ENCODE measurements at regions not wholly inside any gene's neighbourhood (a gene's known extent, or its start where the extent isn't known, plus 50 kb on each side); places are given as distances from the start of the nearest gene placed in this dataset.

DNA sequence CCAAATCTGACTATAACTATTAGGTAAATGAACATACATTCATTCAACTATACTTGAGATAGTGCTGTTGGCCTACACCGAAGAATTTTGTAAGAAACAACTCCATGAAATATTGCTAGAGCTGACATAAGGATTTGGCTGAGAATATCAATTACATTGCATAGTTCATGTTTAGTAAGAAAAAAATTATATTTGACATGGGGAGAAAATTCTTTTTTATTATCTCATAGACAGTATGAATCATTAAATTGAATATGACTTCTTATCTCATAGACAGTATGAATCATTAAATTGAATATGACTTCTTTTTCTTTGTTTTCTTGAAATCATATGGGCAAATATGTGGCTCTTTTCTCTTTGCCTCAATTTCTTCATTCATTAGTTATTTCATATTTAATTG is 212.3 kb upstream of the HSF2 start:
- H3K36me3 ChIP-seq (ENCODE audit: control insufficient read depth in 4 of 4, insufficient read depth in 3 of 4, low read depth in 1 of 4, low read length in 3 of 4), result no peaks in the 10 kb centered on the region
- H3K27me3 ChIP-seq (ENCODE audit: control insufficient read depth in 4 of 4, insufficient read depth in 4 of 4, low read length in 3 of 4), result no peaks in the 10 kb centered on the region
- no peak overlapping the region for H3K9ac ChIP-seq (ENCODE audit: low read depth in 1 of 2, low read length in 2 of 2)
- peaks cover 0 to 3% (median 0%) of the 10 kb centered on the region in 4 donors for H3K9me3 ChIP-seq (ENCODE audit: control insufficient read depth in 4 of 4, low read length in 3 of 4)
- no peak overlapping the region for H3K4me3 ChIP-seq (ENCODE audit: low read depth in 1 of 3, low read length in 3 of 3)
- DNase-seq (ENCODE audit: low spot score), result no peak
- no peak overlapping the region for H3K27ac ChIP-seq (ENCODE audit: low read depth in 1 of 2, low read length in 2 of 2)
- no peaks in the 10 kb centered on the region for H3K4me1 ChIP-seq (ENCODE audit: control insufficient read depth in 4 of 4, insufficient read depth in 4 of 4, low read length in 3 of 4)
- WGBS, result 40% methylated on average over 1 of the region's 1 CpG
- TF ChIP-seq, protein P1, sequence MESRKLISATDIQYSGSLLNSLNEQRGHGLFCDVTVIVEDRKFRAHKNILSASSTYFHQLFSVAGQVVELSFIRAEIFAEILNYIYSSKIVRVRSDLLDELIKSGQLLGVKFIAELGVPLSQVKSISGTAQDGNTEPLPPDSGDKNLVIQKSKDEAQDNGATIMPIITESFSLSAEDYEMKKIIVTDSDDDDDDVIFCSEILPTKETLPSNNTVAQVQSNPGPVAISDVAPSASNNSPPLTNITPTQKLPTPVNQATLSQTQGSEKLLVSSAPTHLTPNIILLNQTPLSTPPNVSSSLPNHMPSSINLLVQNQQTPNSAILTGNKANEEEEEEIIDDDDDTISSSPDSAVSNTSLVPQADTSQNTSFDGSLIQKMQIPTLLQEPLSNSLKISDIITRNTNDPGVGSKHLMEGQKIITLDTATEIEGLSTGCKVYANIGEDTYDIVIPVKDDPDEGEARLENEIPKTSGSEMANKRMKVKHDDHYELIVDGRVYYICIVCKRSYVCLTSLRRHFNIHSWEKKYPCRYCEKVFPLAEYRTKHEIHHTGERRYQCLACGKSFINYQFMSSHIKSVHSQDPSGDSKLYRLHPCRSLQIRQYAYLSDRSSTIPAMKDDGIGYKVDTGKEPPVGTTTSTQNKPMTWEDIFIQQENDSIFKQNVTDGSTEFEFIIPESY (IDR thresholded peaks at IDR 0.05), result no peak
- TF ChIP-seq NR2F2 (IDR thresholded peaks at IDR 0.05) (no peak), JUND (IDR thresholded peaks at IDR 0.05) (no peak), FOXA1 (IDR thresholded peaks at IDR 0.05) (no peak), SP1 (IDR thresholded peaks at IDR 0.05) (no peak)

DNA sequence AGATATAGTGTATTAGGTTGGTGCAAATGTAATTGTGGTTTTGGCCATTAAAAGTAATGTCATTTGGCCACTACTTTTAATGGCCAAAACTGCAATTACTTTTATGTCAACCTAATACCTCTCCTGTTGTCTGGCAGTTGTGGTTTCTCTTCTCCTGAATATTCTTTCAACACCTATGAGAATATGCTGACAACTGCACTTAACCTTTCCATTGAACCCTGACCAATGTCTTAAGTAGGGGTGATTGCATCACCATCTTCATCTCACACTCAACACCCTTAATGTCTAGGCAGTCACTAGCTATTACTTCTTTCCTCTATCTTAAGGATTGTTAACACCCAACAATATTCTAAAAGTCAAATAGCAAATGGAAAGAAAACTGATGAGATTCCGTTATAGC is 200.5 kb upstream of the HSF2 start:
- H3K36me3 ChIP-seq (ENCODE audit: control insufficient read depth in 4 of 4, insufficient read depth in 3 of 4, low read depth in 1 of 4, low read length in 3 of 4), result no peaks in the 10 kb centered on the region
- WGBS, result 55% methylated on average over 1 of the region's 1 CpG
- no peak overlapping the region for H3K27ac ChIP-seq (ENCODE audit: low read depth in 1 of 2, low read length in 2 of 2)
- no peak overlapping the region for H3K9ac ChIP-seq (ENCODE audit: low read depth in 1 of 2, low read length in 2 of 2)
- no peaks in the 10 kb centered on the region for H3K4me1 ChIP-seq (ENCODE audit: control insufficient read depth in 4 of 4, insufficient read depth in 4 of 4, low read length in 3 of 4)
- H3K4me3 ChIP-seq (ENCODE audit: low read depth in 1 of 3, low read length in 3 of 3), result no peak overlapping the region
- TF ChIP-seq EGR1 (IDR thresholded peaks at IDR 0.05; ENCODE audit: low read depth in 2 of 2) (no peak), FOXA2 (IDR thresholded peaks at IDR 0.05) (no peak), FOXA1 (IDR thresholded peaks at IDR 0.05) (no peak), RXRA (IDR thresholded peaks at IDR 0.05) (no peak), HNF4A (conservative IDR thresholded peaks at IDR 0.05) (no peak), TAF1 (conservative IDR thresholded peaks at IDR 0.05) (no peak), HNF4G (IDR thresholded peaks at IDR 0.05) (no peak), JUND (IDR thresholded peaks at IDR 0.05) (no peak), SP1 (IDR thresholded peaks at IDR 0.05) (no peak), YY1 (IDR thresholded peaks at IDR 0.05) (no peak), RAD21 (IDR thresholded peaks at IDR 0.05) (no peak), GABPA (IDR thresholded peaks at IDR 0.05 in 1 of 2, conservative IDR thresholded peaks at IDR 0.05 in 1 of 2) (no peak), NR2F2 (IDR thresholded peaks at IDR 0.05) (no peak)
- TF ChIP-seq, protein P2, sequence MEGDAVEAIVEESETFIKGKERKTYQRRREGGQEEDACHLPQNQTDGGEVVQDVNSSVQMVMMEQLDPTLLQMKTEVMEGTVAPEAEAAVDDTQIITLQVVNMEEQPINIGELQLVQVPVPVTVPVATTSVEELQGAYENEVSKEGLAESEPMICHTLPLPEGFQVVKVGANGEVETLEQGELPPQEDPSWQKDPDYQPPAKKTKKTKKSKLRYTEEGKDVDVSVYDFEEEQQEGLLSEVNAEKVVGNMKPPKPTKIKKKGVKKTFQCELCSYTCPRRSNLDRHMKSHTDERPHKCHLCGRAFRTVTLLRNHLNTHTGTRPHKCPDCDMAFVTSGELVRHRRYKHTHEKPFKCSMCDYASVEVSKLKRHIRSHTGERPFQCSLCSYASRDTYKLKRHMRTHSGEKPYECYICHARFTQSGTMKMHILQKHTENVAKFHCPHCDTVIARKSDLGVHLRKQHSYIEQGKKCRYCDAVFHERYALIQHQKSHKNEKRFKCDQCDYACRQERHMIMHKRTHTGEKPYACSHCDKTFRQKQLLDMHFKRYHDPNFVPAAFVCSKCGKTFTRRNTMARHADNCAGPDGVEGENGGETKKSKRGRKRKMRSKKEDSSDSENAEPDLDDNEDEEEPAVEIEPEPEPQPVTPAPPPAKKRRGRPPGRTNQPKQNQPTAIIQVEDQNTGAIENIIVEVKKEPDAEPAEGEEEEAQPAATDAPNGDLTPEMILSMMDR (IDR thresholded peaks at IDR 0.05; ENCODE audit: low read depth, low read length, missing input control), result no peak
- TF ChIP-seq, protein P1 (IDR thresholded peaks at IDR 0.05), result no peak
- TF ChIP-seq, protein P3, sequence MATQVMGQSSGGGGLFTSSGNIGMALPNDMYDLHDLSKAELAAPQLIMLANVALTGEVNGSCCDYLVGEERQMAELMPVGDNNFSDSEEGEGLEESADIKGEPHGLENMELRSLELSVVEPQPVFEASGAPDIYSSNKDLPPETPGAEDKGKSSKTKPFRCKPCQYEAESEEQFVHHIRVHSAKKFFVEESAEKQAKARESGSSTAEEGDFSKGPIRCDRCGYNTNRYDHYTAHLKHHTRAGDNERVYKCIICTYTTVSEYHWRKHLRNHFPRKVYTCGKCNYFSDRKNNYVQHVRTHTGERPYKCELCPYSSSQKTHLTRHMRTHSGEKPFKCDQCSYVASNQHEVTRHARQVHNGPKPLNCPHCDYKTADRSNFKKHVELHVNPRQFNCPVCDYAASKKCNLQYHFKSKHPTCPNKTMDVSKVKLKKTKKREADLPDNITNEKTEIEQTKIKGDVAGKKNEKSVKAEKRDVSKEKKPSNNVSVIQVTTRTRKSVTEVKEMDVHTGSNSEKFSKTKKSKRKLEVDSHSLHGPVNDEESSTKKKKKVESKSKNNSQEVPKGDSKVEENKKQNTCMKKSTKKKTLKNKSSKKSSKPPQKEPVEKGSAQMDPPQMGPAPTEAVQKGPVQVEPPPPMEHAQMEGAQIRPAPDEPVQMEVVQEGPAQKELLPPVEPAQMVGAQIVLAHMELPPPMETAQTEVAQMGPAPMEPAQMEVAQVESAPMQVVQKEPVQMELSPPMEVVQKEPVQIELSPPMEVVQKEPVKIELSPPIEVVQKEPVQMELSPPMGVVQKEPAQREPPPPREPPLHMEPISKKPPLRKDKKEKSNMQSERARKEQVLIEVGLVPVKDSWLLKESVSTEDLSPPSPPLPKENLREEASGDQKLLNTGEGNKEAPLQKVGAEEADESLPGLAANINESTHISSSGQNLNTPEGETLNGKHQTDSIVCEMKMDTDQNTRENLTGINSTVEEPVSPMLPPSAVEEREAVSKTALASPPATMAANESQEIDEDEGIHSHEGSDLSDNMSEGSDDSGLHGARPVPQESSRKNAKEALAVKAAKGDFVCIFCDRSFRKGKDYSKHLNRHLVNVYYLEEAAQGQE (IDR thresholded peaks at IDR 0.05), result no peak
- TF ChIP-seq, protein P4, sequence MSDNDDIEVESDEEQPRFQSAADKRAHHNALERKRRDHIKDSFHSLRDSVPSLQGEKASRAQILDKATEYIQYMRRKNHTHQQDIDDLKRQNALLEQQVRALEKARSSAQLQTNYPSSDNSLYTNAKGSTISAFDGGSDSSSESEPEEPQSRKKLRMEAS (IDR thresholded peaks at IDR 0.05), result no peak
- TF ChIP-seq, protein P5, sequence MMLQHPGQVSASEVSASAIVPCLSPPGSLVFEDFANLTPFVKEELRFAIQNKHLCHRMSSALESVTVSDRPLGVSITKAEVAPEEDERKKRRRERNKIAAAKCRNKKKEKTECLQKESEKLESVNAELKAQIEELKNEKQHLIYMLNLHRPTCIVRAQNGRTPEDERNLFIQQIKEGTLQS (IDR thresholded peaks at IDR 0.05), result no peak
- H3K9me3 ChIP-seq (ENCODE audit: control insufficient read depth in 4 of 4, low read length in 3 of 4), result no peaks in the 10 kb centered on the region
- no peaks in the 10 kb centered on the region for H3K27me3 ChIP-seq (ENCODE audit: control insufficient read depth in 4 of 4, insufficient read depth in 4 of 4, low read length in 3 of 4)
- DNase-seq (ENCODE audit: low spot score), result no peak

All from liver (tissue), 8 donors.